PC-3 (cell line): ENCODE measurements at regions not wholly inside any gene's neighbourhood (a gene's known extent, or its start where the extent isn't known, plus 50 kb on each side); places are given as distances from the start of the nearest gene placed in this dataset.

Experiments
- CTCF ChIP-seq: fragments of 300-600 bp; sonication (generic); conservative IDR thresholded peaks from 2 replicates; pipeline ENCODE4 v1.5.1; 2017; ENCODE audit warnings: antibody characterized with exemption, low read depth, mild to moderate bottlenecking, low read length
- EZH2 ChIP-seq: fragments of 300-600 bp; sonication (generic); IDR thresholded peaks from one replicate; pipeline ENCODE4 v1.6.1; 2017; ENCODE audit warnings: antibody characterized with exemption, mild to moderate bottlenecking, low read length; ENCODE audit not compliant: unreplicated experiment

GRCh38 chr9:107208121-107208520 is 75.0 kb upstream of the RAD23B start:
- TF ChIP-seq CTCF, result no peak
- no peak for TF ChIP-seq EZH2
